ENCODE measurements at regions not wholly inside any gene's neighbourhood (a gene's known extent, or its start where the extent isn't known, plus 50 kb on each side); places are given as distances from the start of the nearest gene placed in this dataset.
"Not testable (repeated sequence)": the region's sequence is repeated elsewhere in the genome, so short reads cannot be mapped to it uniquely, and the experiment has no call there.

DNA sequence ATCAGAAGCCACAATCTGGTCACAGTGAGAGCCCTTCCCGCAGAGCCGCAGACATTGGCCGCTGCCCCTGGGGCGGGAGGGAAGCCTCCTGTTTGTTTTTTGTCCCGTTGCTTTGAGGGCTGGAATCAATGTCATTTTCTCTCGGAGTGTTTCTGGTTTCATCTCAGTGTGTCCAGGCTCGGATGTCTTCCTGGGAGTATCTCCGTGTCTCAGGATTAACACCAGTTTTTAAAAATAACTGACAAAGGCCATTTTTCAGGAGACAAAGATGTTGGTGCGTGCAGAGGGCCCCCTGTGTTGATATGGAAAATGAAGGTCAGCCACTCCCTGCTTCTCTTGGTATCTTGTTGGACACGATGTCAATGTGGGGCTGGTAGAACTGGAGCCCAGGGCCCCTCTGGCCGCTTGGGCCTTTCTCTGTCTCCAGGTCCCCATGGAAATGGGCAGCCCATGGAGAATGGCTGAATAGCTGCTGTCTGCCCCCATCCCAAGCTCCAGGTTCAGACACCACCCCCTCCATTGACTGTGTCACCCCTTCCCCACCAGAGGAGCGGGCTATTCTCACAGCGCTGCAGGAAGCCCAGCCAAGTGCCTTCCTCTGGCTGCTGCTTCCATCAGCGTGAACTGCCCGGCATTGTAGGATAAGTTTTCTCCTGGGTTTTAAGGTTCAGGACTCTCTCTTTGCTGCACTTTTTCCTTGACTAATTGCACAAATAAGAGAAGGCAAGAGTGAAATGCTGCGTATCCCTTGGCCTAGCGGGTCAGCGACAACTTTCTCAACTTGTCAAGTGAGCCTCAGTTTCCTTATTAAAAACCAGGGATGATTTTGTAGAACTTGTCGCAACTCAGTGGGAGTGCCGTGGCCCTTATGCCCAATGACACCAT, 72.2 kb upstream of the METTL9 start:
- Histone ChIP-seq H3K4me3 (ENCODE audit: low read length) (no peak overlapping the region), H3K9ac (ENCODE audit: low read depth, low read length) (no peak overlapping the region), H3K4me1 (ENCODE audit: insufficient read depth, low read length) (peaks cover 24% of the 10 kb centered on the region; the same call in 1 of the 2 replicates), H3K9me3 (ENCODE audit: insufficient read depth, low read depth, low read length) (peaks cover 3% of the 10 kb centered on the region; the same call in 1 of the 2 replicates), H3K27ac (ENCODE audit: low read length) (no peak overlapping the region), H3K36me3 (ENCODE audit: insufficient read depth, low read depth, low read length) (no peaks in the 10 kb centered on the region), H3K27me3 (ENCODE audit: insufficient read depth, low read length) (0 out of 2 replicates have a peak, but pooled peaks cover 5% of the 10 kb centered on the region)

DNA sequence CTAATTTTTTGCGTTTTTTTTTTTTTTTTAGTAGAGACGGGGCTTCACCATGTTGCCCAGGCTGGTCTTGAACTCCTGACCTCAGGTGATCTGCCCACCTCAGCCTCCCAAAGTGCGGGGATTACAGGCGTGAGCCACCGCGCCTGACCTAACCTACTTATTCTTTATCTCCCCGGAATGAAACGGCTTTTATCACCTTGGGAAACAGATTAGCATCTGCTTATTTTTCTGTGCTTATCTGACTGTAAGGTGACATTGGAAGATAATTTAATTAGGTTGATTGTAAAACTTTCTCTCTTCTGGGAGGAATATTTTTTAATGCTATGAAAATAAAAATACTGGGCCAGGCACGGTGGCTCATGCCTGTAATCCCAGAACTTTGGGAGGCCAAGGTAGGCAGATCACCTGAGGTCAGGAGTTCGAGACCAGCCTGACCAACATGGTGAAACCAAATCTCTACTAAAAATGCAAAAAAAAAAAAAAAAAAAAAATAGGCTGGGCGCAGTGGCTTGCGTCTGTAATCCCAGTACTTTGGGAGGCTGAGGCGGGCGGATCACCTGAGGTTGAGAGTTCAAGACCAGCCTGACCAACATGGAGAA, 70.2 kb upstream of the METTL9 start:
- not testable (repeated sequence) for H3K36me3 ChIP-seq (ENCODE audit: insufficient read depth, low read depth, low read length); H3K27me3 ChIP-seq (ENCODE audit: insufficient read depth, low read length); H3K9me3 ChIP-seq (ENCODE audit: insufficient read depth, low read depth, low read length); H3K4me3 ChIP-seq (ENCODE audit: low read length); H3K9ac ChIP-seq (ENCODE audit: low read depth, low read length); H3K27ac ChIP-seq (ENCODE audit: low read length)
- H3K4me1 ChIP-seq (ENCODE audit: insufficient read depth, low read length): peaks cover 15% of the 10 kb centered on the region; the same call in 1 of the 2 replicates

DNA sequence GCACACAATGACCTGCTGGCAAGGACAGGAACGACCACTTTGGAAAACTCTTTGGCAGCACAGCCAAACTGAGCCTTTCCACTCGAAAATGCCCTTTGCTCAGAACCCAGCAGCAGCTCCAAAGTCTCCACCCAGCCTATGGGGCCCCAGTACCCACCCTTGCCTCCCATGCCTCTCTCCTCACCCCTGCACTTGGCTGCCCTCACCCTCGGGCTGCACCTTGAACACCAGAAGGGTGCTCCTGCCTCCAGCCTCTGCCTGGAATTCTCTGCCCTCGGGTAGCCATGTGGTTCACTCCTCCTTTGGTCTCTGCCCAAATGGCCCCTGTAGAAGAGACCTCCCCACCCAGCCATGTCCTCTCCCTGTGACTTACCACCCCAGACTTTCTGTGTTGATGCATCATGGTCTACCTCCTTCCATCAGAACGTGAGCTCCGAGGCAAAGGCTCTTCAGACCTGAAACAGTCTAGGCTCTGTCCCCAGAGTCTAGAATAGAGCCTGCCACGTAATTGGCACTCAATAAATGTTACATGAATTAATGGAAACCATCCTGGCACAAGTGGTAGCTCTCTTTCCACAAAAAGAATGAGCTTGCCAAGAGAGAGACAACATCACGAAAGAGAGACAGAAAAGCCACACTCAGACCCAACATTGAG, 68.5 kb upstream of the METTL9 start:
- not testable (repeated sequence) for H3K4me3 ChIP-seq (ENCODE audit: low read length); H3K4me1 ChIP-seq (ENCODE audit: insufficient read depth, low read length); H3K9me3 ChIP-seq (ENCODE audit: insufficient read depth, low read depth, low read length); H3K27me3 ChIP-seq (ENCODE audit: insufficient read depth, low read length); H3K9ac ChIP-seq (ENCODE audit: low read depth, low read length); H3K27ac ChIP-seq (ENCODE audit: low read length); H3K36me3 ChIP-seq (ENCODE audit: insufficient read depth, low read depth, low read length)

DNA sequence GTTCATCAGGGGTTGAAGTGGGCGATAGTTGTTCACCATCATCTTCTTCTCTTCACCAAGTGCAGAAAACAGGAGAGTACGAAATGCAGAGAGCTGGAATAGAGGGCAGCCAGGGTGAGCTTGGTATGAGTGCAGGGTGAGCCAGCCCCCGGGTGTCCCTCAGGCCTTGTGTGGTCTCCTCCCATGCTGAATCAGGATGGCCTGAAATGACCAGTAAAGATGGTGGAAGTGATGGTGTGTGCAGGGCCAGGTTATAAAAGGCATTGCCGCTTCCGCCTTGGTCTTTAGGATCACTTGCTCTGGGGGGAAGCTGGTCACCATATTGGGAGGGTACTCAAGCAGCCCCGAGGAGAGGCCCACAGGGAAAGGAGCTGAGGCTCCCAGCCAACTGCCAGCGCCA, 66.4 kb upstream of the METTL9 start:
- not testable (repeated sequence) for H3K4me3 ChIP-seq (ENCODE audit: low read length); H3K4me1 ChIP-seq (ENCODE audit: insufficient read depth, low read length); H3K9ac ChIP-seq (ENCODE audit: low read depth, low read length); H3K9me3 ChIP-seq (ENCODE audit: insufficient read depth, low read depth, low read length); H3K27me3 ChIP-seq (ENCODE audit: insufficient read depth, low read length); H3K36me3 ChIP-seq (ENCODE audit: insufficient read depth, low read depth, low read length); H3K27ac ChIP-seq (ENCODE audit: low read length)

DNA sequence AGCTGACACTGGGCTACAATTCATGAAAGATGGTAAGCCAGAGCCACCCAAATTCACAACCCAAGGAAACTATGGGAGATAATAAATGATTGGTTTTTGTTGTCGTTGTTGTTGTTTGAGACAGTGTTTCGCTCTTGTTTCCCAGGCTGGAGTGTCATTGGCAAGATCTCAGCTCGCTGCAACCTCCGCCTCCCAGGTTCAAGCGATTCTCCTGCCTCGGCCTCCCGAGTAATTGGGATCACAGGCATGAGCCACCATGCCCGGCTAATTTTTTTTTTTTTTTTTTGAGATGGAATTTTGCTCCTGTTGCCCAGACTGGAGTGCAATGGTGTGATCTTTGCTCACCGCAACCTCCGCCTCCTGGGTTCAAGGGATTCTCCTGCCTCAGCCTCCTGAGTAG, 65.9 kb upstream of the METTL9 start:
- not testable (repeated sequence) for H3K27ac ChIP-seq (ENCODE audit: low read length); H3K36me3 ChIP-seq (ENCODE audit: insufficient read depth, low read depth, low read length); H3K9me3 ChIP-seq (ENCODE audit: insufficient read depth, low read depth, low read length); H3K9ac ChIP-seq (ENCODE audit: low read depth, low read length); H3K4me1 ChIP-seq (ENCODE audit: insufficient read depth, low read length); H3K4me3 ChIP-seq (ENCODE audit: low read length); H3K27me3 ChIP-seq (ENCODE audit: insufficient read depth, low read length)

DNA sequence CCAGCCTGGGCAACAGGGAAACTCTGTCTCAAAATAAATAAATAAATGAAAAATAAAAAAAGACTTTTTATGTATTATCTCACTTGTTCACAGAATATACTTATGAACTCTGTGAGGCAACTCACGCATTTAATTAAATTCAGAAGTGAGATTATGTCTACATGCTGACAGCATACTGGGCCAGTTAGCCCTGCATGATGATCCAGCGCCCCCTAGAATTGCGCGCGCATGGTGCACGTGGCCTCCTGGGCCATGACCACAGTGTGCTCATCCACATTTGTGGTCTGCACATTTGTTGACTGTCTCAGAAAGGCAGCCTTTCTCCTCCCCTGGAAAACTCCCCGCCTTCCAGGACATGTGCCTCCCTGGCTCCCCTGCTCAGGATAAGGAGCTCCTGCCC, 64.8 kb upstream of the METTL9 start:
- not testable (repeated sequence) for H3K9me3 ChIP-seq (ENCODE audit: insufficient read depth, low read depth, low read length); H3K9ac ChIP-seq (ENCODE audit: low read depth, low read length); H3K27ac ChIP-seq (ENCODE audit: low read length); H3K4me3 ChIP-seq (ENCODE audit: low read length); H3K36me3 ChIP-seq (ENCODE audit: insufficient read depth, low read depth, low read length); H3K27me3 ChIP-seq (ENCODE audit: insufficient read depth, low read length); H3K4me1 ChIP-seq (ENCODE audit: insufficient read depth, low read length)

DNA sequence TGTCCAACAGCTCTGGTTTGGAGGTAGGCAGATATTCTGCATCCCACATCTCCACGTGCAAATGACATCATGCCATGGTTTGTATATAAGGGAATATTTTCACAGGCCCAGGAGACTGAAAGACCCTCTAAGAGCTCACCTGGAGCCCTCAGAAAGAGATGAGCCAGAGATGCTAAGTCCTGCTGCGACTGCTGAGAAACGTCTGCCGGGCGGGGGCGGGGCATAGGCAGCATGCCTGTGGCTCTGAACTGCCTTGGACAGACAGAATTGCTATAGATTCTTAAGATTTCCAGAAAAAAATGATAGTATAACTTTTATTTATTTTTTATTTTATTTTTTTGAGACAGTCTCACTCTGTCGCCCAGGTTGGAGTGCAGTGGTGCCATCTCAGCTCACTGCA, 64.2 kb upstream of the METTL9 start:
- H3K27ac ChIP-seq (ENCODE audit: low read length); H3K4me3 ChIP-seq (ENCODE audit: low read length); H3K9ac ChIP-seq (ENCODE audit: low read depth, low read length); H3K36me3 ChIP-seq (ENCODE audit: insufficient read depth, low read depth, low read length); H3K27me3 ChIP-seq (ENCODE audit: insufficient read depth, low read length); H3K9me3 ChIP-seq (ENCODE audit: insufficient read depth, low read depth, low read length); H3K4me1 ChIP-seq (ENCODE audit: insufficient read depth, low read length): not testable (repeated sequence)

DNA sequence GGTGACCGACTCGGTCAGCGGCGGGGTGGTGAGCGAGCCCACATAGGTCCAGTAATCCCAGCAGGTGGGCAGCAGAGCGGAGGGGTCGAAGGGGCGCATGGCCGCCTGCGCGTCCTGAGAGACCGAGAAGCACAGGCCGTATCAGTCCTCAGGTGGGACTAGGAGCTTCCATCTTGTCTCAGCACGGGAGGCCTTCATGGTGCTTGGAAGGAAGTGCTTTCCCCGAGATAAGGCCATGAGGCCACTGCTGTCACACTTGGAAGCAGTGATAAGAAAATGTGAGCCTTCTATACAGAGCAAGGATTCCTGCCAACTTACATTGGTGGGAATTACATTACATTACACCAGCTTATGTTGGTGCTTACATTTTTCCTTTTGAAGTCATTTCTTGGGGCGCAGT, 62.6 kb upstream of the METTL9 start:
- not testable (repeated sequence) for H3K27me3 ChIP-seq (ENCODE audit: insufficient read depth, low read length); H3K27ac ChIP-seq (ENCODE audit: low read length); H3K36me3 ChIP-seq (ENCODE audit: insufficient read depth, low read depth, low read length); H3K4me1 ChIP-seq (ENCODE audit: insufficient read depth, low read length); H3K9ac ChIP-seq (ENCODE audit: low read depth, low read length); H3K4me3 ChIP-seq (ENCODE audit: low read length); H3K9me3 ChIP-seq (ENCODE audit: insufficient read depth, low read depth, low read length)

DNA sequence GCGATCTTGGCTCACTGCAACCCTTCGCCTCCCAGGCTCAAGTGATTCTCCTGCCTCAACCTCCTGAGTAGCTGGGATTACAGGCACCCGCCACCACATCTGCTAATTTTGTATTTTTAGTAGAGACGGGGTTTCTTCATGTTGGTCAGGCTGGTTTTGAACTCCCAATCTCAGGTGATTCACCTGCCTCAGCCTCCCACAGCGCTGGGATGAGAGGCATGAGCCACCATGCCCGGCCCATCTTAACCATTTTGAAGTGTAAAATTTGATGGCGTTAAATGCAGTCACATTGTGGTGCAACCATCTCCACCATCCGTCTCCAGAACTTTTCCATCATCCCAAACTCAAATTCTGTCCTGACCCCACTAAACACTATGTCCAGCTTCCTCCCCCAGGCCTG, 61.8 kb upstream of the METTL9 start:
- not testable (repeated sequence) for H3K9me3 ChIP-seq (ENCODE audit: insufficient read depth, low read depth, low read length); H3K36me3 ChIP-seq (ENCODE audit: insufficient read depth, low read depth, low read length); H3K9ac ChIP-seq (ENCODE audit: low read depth, low read length); H3K27me3 ChIP-seq (ENCODE audit: insufficient read depth, low read length); H3K4me1 ChIP-seq (ENCODE audit: insufficient read depth, low read length); H3K4me3 ChIP-seq (ENCODE audit: low read length); H3K27ac ChIP-seq (ENCODE audit: low read length)

DNA sequence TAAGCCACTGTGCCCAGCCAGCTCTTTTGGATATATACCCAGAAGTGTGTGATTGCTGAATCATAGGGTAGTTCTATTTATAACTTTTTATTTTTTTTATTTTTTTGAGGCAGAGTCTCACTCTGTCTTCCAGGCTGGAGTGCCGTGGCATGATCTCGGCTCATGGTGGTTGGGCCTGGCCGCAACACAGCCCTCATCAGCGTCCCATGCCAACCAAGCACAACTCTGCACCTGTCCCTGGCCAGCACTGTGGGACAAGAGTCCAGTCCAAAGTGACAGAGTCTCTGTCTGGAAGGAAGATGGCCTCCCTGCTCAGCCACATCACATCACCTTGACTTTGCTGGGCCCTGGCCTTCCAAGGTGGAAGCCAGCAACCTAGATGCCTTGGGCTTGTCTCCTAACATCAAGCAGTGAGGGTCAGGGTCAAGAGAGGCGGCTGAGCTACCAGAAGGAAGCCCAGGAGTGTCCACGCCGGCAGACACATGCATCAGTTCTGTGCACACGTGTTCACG, 60.2 kb upstream of the METTL9 start:
- H3K9ac ChIP-seq (ENCODE audit: low read depth, low read length); H3K36me3 ChIP-seq (ENCODE audit: insufficient read depth, low read depth, low read length); H3K4me3 ChIP-seq (ENCODE audit: low read length); H3K27ac ChIP-seq (ENCODE audit: low read length); H3K4me1 ChIP-seq (ENCODE audit: insufficient read depth, low read length); H3K27me3 ChIP-seq (ENCODE audit: insufficient read depth, low read length); H3K9me3 ChIP-seq (ENCODE audit: insufficient read depth, low read depth, low read length): not testable (repeated sequence)

DNA sequence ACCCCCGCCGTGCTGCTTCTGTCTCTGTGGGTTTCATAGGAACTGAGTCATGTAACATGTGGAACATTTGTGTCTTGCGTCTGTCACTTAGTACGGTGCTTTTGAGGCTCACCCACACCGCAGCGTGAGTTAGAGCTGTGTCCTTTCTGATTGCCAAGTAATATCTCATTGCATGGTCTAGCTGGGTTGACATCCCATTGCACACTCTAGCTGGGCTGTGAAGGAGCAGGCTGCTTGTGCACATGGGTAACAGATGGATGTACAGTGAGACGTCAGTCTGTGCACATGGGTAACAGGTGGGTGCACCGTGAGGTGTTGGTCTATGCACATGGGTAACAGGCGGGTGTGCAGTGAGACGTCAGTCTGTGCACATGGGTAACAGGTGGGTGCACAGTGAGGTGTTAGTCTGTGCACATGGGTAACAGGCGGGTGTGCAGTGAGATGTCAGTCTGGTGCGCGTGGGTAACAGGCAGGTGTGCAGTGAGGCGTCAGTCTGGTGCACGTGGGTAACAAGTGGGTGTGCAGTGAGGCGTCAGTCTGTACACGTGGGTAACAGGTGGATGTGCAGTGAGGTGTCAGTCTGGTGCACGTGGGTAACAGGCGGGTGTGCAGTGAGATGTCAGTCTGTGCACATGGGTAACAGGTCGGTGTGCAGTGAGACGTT, 58.5 kb upstream of the METTL9 start:
- not testable (repeated sequence) for H3K27me3 ChIP-seq (ENCODE audit: insufficient read depth, low read length); H3K27ac ChIP-seq (ENCODE audit: low read length); H3K4me3 ChIP-seq (ENCODE audit: low read length); H3K9ac ChIP-seq (ENCODE audit: low read depth, low read length); H3K9me3 ChIP-seq (ENCODE audit: insufficient read depth, low read depth, low read length); H3K36me3 ChIP-seq (ENCODE audit: insufficient read depth, low read depth, low read length); H3K4me1 ChIP-seq (ENCODE audit: insufficient read depth, low read length)

Data from iPS-20b (cell line).